Fibroblast of the aortic adventitia (primary cell): ENCODE measurements at regions not wholly inside any gene's neighbourhood (a gene's known extent, or its start where the extent isn't known, plus 50 kb on each side); places are given as distances from the start of the nearest gene placed in this dataset.
A peak's percentile ranks its signal among the peaks of the same experiment; 100 is the strongest.

Experiments used
- DNase-seq: peaks from one replicate; pipeline ENCODE4 v3.0.0-alpha.2; 2010; ENCODE audit warnings: low read depth
- H3K4me3 ChIP-seq: 2 replicates; pipeline ENCODE4 v1.5.1; 2011; ENCODE audit warnings: low read depth, mild to moderate bottlenecking, control low read depth, low read length, moderate library complexity
- CTCF ChIP-seq: IDR thresholded peaks from 2 replicates; pipeline ENCODE4 v1.5.1; 2011; ENCODE audit warnings: mild to moderate bottlenecking, low read length, control low read depth, inconsistent platforms; ENCODE audit not compliant: insufficient read depth

DNA sequence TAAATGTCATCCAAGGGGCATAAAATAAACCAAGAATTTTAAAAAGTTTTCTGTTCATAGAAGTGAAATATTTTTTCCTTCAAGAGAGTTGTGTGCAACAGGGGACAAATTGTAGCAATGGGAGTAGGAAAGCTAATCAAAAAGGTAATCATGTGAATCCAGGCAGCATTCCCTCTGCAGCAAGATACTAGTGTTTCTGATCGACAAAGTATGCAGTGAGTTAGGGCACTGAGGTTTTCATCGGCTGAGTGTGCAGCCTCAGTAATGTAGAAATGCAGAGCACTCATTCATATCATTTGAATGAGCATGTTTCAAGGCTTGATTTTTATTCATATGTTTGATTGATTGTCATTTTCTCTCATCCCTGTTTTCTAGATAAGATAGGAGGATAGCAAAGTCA lies 321.7 kb downstream of the PCDH7 start:
- DNase-seq = no peak
- no peak overlapping the region for H3K4me3 ChIP-seq
- TF ChIP-seq CTCF = no peak

- H3K4me3 ChIP-seq = no peak overlapping the region
- peak; percentile 14 for DNase-seq
- no peak for TF ChIP-seq CTCF
Observed at GRCh38 chr4:31043382-31044062, 323.4 kb downstream of the PCDH7 start.

DNA sequence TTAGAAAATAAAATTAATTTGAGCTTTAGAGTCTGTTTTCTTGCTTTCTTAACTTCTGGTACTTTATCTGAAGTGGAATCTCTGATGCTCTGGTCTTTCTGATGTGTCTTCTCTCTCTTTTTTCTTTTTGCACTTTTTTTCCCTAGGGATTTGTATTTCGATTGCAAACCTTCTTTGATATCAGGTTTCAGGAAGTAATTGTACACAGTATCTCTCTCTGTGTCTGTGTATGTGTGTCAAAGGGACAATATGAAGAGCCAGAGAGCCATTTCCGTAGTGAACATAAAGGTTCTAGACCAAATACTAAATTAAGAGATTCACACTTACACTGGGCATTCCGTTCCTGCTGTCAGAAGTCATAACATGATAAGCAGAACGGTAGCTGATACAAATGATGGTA lies 325.0 kb downstream of the PCDH7 start:
- no peak overlapping the region for H3K4me3 ChIP-seq
- TF ChIP-seq CTCF = no peak

GRCh38 chr4:31045724-31046318 lies 325.7 kb downstream of the PCDH7 start:
- peak; percentile 41 for TF ChIP-seq CTCF
- no peak overlapping the region for H3K4me3 ChIP-seq
- peak; percentile 57 for DNase-seq

More for the DNA sequence above, 325.0 kb downstream of the PCDH7 start:
- no peak for DNase-seq

DNA sequence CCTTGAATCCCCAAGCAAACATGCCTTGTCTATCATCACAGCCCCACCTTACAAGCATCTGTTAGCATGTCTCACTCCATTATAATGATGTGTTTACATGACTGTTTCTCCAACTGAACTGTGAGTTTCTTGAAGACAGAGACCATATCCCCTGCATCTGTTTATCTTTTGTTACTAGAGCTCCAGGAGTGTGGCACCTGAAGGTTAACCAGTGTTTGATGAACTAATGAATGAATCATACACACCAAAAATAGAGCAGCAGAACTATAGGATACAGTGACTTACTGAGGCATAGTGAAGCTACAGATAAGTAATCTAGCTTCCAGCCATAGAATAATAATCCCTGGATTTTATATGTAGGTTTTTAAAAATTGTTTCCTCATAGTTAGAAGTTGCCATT lies 331.0 kb downstream of the PCDH7 start:
- no peak for TF ChIP-seq CTCF
- H3K4me3 ChIP-seq = no peak overlapping the region
- no peak for DNase-seq

- no peak overlapping the region for H3K4me3 ChIP-seq
- peak; percentile 11 for DNase-seq
- no peak for TF ChIP-seq CTCF
Observed at GRCh38 chr4:31051565-31051964, 331.4 kb downstream of the PCDH7 start.

GRCh38 chr4:31052519-31052918 lies 332.4 kb downstream of the PCDH7 start:
- DNase-seq = no peak
- no peak overlapping the region for H3K4me3 ChIP-seq
- no peak for TF ChIP-seq CTCF
